ENCODE measurements at regions not wholly inside any gene's neighbourhood (a gene's known extent, or its start where the extent isn't known, plus 50 kb on each side); places are given as distances from the start of the nearest gene placed in this dataset.

DNA sequence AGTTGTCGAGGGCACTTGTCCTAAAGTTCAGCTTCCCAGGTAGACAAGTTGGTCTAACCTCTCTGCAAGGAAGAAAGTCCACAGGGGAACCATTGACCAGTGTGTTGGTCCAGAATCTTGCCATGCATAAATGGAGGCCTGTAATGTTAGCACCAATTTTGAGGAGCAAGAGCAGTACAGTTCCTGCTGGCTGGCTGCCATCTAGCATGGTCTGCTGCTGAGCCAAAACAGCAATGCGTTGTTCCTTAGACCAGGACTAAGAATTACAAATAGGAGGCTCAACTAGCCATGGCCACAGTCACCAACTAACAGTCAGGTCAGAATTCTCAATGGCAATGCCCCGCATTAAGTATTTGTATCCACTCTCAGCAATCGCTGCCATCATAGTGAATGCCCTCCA is 72.8 kb upstream of the WIPF1 start:
- in situ Hi-C loops (cut with MboI; ENCODE audit: low sequenced_read_pairs): no loop called here

DNA sequence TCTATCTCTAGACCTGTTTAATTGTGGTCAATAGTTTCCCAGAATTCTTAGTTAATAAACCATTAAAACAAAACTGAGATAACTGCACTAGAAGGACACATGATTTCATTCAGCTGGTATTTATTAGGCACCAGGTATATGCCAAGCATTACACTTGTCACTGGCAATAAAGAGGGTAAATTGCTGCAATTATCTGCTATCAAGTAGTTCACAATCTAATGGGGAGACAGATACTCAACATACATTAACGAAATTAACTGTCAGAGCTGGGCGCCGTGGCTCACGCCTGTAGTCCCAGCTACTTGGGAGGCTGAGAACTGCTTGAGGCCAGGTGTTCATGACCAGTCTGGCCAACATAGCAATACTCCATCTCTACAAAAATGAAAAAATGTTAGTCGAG is 71.7 kb upstream of the WIPF1 start:
- in situ Hi-C loops (cut with MboI; ENCODE audit: low sequenced_read_pairs): no loop called here

DNA sequence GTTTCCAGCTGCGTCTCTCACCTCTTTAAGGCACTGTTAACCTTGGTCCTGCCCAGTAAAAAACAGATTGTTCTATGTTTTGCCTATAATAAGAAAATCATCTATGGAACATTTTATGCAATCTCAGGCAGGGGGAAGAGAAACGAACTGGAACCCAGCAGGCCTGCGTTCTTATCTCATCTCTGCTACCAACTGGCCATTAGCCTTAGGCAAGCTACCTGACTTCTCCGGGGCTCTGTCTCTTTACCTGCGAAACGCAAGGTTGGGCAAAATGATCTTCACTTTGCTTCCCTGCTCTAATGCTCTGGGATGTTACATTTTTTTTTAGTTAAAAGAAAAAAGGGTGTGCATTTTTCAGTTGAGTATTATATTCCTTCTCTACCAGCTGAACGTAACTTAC is 70.5 kb upstream of the WIPF1 start:
- in situ Hi-C loops (cut with MboI; ENCODE audit: low sequenced_read_pairs): no loop called here

DNA sequence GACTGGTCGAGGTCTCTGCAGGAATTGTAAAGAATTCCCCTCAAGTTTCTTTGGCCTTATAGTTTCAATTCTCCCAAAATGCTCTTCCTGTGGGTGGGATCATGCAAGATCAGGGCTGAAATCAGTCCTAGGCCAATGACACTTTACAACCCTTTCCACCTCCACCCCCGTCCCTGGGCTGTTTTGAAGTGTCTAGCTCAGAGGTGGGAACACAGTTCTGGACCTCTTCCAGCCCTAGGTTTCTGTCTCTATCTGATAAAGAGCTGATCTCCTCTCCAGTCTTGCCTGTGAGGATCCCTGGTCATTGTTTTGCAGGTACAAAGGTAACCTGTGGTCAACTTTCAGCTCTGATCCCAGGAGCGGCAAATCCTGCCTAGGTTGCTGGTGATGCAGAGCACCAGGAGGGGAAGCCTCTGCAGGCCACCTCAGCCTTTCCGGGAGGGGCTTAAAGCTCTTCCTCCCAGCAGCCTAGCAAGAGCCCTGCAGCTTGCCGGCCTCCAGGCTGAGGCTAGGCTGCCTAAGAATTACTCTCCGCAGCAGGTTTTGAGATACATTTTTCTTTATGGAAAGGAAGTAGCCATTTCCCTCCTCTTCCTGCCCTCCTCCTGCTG is 69.8 kb upstream of the WIPF1 start:
- in situ Hi-C loops (cut with MboI; ENCODE audit: low sequenced_read_pairs): no loop called here

DNA sequence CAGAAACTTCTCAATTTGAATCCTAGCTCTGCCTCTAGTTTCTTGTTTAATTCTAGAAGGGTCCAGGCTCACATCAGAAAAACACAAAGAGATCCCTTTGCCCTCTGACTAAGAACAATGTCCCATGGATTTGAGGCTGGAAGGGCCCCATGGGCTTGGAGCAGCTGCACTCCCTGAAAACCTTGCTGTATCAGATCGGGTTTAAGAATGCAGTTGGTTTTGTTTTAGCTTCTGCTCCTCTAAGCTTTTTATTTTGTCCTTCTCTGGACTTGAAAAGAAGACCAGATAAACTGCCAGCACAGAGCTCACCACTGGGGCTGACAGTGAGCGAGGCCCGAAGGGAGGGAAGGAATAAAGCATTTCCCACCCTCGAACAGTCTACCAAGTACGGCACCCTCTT is 69.2 kb upstream of the WIPF1 start:
- in situ Hi-C loops (cut with MboI; ENCODE audit: low sequenced_read_pairs): no loop called here

DNA sequence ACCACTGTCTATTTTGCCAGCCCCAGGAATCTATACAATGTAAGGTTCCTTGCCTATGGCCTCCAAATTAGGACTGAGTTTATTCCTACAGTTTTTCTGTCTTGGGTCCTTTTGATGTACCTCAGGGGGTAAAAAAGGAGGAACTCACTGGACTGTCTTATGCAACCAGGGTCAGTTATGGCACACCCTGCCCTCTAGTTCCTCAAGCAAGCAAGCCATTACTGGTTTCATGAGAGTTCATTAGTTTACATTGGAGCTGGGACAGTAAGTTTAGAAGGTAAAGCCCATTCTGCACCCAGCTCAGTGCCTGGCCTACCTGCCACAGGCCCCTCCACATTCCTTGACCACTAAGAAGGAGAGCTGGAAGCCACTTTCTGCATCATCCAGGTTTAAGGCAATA is 68.7 kb upstream of the WIPF1 start:
- in situ Hi-C loops (cut with MboI; ENCODE audit: low sequenced_read_pairs): no loop called here

DNA sequence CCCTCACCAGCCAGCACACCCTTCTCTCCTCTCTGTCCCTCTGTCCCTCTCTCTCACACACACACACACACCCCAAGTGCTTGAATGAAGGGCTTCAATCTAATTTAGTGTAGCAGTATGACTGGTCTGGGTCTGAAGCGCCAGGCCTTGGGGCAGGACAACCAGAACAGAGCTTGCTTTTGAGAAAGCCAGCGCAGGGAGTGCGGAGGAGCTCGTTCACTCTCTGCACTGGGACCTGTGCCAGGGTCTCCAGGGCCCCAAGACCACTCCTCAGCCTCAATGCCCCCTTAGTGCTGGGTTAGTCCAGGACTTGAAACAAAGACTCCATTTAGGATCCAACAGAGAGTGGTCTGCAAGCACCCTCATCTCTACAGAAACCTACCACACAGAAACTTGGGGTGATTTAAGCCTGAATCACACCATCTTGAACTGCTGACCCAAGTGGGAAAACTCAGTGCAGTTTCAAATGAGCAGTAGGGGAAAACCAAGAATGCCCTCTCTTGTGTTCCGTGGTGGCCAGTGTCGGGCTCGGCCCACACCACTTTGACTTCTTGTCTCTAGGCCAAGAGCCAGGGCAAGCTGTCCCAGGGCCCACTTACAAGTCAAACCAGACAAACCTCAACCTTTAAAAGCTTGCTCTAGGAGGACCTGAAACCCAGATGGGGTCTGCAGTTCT is 66.6 kb upstream of the WIPF1 start:
- in situ Hi-C loops (cut with MboI; ENCODE audit: low sequenced_read_pairs): no loop called here

DNA sequence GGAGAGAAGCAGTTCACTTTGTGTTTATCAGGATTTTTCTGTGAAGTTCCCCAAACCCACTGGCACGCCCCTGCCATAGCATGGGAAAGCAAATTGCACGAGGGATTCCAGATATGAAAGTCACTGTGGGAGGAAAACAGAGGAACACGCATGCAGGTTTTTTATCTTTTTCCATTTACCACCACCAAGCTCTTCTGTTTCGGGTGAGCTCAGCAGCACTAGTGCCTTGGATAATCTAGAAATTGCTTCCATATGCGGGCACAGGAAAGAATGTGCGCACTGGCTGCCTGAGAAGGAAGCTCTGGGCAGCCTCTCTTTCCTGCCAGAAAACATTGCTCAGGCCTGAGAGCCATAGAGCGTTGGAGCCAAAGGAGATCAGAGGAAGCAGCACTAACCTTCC is 65.9 kb upstream of the WIPF1 start:
- in situ Hi-C loops (cut with MboI; ENCODE audit: low sequenced_read_pairs): no loop called here

DNA sequence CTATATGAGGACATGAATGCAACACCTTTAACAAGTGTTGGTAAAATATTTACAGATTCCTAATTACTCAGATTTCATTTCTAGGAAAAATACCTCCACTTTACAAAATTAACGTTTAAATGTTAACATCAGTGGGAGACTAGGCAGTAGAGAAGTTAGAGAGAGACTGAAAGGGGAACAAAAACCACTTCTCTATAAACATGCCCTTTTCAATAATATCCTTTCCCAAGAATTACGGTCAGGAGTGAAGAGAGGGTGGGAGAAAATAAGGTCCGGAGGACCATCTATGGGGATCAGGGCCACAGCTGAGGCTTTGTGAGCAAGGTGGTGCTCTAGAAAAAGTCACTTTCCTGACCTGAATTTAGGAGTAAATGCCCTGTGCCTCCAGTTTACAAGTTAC is 65.3 kb upstream of the WIPF1 start:
- in situ Hi-C loops (cut with MboI; ENCODE audit: low sequenced_read_pairs): no loop called here

DNA sequence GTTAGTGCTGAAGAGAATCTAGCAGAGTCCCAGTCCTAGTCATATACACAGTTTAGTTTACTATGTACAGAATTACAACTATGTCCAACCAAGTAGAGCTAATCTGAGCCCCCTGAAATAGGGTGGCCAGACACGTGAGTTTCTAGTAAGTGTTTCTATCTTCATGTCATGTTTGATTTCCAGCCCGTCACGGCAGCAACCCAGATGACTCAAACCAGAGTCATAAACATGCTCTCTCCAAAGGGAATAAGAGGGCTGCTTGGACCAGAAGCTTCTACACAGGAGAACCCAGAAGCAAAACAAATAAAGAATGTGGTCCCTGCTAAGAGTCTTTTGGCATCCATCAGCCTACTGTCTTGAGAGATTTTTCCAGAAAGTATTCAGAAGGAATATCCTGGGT is 64.9 kb upstream of the WIPF1 start:
- in situ Hi-C loops (cut with MboI; ENCODE audit: low sequenced_read_pairs): no loop called here

DNA sequence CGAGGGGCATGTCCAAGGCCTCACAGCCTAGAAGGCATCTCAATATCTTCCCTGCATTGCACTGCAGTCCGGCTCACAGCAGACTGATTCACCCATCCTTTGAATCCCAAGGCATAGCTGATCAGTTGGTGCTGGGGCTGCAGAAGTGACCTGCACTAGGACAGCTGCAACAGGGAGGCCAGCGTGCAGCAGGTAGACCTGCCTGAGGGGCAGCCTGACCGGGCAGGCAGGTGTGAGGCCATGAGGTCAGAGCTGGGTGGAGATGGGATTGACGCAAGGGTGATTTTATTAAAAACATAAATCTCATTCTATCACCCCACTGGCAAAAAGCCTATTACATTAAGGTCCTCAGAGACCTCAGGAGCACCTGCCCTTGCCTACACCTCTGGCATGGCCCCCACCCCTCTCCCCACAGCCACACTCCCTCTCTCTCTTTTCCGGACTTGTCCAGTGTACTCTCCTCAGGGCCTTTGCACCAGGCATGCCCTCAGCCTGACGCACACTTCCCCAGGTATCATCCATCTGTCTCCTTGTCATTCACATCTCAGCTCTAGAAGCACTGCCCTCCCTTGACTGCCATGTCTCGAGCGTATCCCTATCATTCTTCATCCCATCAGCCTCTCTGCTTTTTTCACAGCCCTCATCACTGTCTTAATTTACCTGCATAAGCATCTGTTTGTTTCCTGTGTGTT is 63.5 kb upstream of the WIPF1 start:
- in situ Hi-C loops (cut with MboI; ENCODE audit: low sequenced_read_pairs): no loop called here

DNA sequence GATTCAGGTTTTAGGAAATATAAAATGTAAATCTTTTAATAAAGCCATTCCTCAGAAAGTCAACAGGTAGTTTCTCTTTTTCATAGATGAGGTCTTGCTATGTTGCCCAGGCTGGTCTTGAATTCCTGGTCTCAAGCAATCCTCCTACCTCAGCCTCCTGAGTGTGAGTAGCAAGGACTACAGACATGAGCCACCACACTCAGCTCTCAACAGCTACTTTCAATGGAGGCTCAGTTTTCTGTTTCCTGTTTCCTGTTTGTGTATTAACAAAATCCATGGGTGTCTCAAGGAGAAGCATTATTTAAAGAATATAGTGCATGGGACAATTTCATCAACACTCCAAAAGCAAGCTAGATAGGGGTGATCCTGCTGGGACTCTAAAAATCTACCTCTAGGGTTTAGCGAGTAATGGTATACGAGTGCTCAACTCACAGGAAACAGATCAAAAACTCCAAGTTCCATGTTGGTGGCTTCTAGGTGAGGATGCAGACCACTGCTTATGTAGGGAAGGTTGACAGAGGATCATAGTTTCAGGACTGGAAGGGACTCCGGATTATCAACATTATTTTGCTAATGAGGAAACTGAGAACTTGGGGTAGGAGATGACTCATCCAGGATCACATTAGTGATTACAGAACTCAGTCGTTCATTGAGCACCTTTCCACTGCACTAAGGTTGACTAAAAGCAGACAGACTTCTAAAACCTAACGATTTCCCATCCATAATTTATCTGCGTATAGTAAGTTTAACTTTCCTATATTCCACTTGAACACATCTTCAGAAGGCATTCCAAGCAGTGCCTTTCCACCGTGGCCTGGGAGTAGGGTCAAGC is 61.7 kb upstream of the WIPF1 start:
- in situ Hi-C loops (cut with MboI; ENCODE audit: low sequenced_read_pairs): no loop called here

DNA sequence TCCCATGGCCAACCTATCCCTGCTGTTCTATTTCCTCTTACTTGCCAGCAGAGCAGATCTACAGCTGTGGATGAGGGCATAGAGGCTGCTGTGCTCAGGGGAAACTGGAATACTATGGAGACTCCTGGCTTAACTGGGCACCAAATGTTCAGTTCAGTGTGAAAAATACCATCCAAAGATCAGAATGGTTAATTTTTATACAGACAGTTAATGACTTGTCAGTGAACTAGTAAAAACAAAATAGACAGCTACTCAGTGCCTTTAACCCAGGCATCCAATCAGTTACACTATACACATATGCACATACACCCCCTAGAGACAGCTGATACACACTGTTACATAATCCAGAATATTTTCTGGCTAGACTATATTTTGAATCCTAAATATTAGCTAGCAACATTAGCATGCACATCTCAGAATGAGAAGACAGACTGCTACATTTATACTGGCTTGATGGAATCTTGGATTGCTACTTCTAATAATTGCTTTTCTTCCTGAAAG is 59.1 kb upstream of the WIPF1 start:
- in situ Hi-C loops (cut with MboI; ENCODE audit: low sequenced_read_pairs): no loop called here

DNA sequence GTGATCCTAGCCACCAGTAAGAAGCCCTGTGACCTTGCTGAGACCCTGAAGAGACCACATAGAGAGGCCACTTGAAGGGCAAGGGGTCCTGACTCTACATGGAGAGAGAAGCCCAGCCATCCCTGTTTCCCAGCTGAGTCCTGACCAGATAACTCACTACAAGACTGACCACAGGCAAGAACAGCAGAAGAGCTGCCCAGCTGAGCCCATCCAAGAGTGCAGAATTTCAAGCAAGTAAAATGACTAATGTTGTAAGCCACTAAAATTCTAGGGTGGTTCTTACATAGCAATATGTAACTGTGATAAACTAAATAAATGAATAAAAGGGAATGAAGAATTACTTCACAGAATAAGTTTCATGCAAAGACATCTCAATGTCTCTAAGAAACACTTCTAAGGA is 58.4 kb upstream of the WIPF1 start:
- in situ Hi-C loops (cut with MboI; ENCODE audit: low sequenced_read_pairs): no loop called here

DNA sequence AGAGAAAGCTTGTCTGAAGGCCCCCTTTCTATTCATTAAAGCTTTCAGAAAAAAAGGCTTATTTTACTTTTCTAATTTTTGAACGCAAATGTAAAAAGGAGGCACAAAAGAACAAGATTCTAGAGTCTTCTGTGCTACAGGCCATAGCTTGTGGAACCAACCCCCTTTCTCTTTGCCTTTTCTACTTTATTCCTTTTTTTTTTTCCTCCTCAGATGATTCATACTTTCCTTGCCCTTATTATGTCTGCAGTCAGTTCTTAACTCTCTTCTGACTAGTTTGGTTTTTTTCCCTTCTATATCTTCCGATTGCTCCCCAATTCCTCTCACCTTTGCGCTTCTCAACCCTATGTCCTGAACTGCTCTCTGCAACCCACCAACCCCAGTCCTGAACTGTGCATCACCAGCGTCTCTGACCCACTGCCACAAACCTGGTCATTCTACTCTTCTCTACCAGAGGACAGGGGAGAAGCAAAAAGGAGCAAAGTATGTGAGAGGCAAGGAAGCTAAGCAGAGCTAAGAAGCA is 56.9 kb upstream of the WIPF1 start:
- in situ Hi-C loops (cut with MboI; ENCODE audit: low sequenced_read_pairs): no loop called here

DNA sequence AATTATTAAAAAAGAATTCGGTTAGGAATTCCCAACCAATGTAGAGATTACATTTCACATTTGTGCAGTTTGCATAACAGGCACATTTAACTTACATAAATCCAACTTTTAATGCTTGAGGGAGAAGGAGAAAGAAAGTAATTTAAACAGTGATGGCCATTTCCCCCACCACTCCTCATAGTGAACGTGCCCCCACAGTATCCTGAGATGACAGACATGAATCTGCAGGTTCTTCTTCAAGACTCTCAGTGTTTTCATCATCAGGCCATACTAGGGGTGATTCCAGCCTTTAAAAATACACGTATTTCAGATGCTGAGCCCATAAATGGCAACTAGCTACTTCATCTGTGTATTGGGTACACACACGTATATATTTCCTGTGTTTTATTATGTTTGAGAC is 51.3 kb upstream of the WIPF1 start:
- in situ Hi-C loops (cut with MboI; ENCODE audit: low sequenced_read_pairs): no loop called here

Data from HL-60/S4 treated with retinoic acid at 250 ng/mL for 4 days and 3 days (cell line).